SJCRH30 (cell line): ENCODE measurements at regions not wholly inside any gene's neighbourhood (a gene's known extent, or its start where the extent isn't known, plus 50 kb on each side); places are given as distances from the start of the nearest gene placed in this dataset.
A peak's percentile ranks its signal among the peaks of the same experiment; 100 is the strongest.

Experiments
- DNase-seq, 2 experiments: peaks; one replicate each; pipeline ENCODE4 v3.0.0-alpha.2; 2015 to 2020
- H3K27ac ChIP-seq: fragments of 250-450 bp; sonication (Bioruptor Pico); 2 replicates; pipeline ENCODE4 v1.5.1; 2020; ENCODE audit warnings: mild to moderate bottlenecking, moderate library complexity
- H3K27me3 ChIP-seq: fragments of 250-450 bp; sonication (Bioruptor Pico); 2 replicates; pipeline ENCODE4 v1.5.1; 2020; ENCODE audit warnings: mild to moderate bottlenecking, moderate library complexity
- H3K36me3 ChIP-seq: fragments of 250-450 bp; sonication (Bioruptor Pico); 2 replicates; pipeline ENCODE4 v1.5.1; 2020; ENCODE audit warnings: mild to moderate bottlenecking, moderate library complexity
- H3K4me1 ChIP-seq: fragments of 250-450 bp; sonication (Bioruptor Pico); 2 replicates; pipeline ENCODE4 v1.5.1; 2020; ENCODE audit warnings: mild to moderate bottlenecking, moderate library complexity
- H3K4me3 ChIP-seq: fragments of 250-450 bp; sonication (Bioruptor Pico); 2 replicates; pipeline ENCODE4 v1.5.1; 2020; ENCODE audit warnings: mild to moderate bottlenecking, moderate library complexity
- H3K9me3 ChIP-seq: fragments of 250-450 bp; sonication (Bioruptor Pico); replicated peaks from 2 replicates; pipeline ENCODE4 v1.5.1; 2020; ENCODE audit warnings: mild to moderate bottlenecking, moderate library complexity

- H3K27me3 ChIP-seq = no peaks in the 10 kb centered on the region
- peak; percentile 57 to 96 for DNase-seq
- no peak overlapping the region for H3K4me3 ChIP-seq
- peak overlapping the region; percentile 43 for H3K27ac ChIP-seq
- peaks cover 17% of the 10 kb centered on the region for H3K9me3 ChIP-seq
- peaks cover 23% of the 10 kb centered on the region for H3K4me1 ChIP-seq
- H3K36me3 ChIP-seq = no peaks in the 10 kb centered on the region
Measured at GRCh38 chr2:189287982-189288521, 108.5 kb upstream of the COL5A2 start.

DNA sequence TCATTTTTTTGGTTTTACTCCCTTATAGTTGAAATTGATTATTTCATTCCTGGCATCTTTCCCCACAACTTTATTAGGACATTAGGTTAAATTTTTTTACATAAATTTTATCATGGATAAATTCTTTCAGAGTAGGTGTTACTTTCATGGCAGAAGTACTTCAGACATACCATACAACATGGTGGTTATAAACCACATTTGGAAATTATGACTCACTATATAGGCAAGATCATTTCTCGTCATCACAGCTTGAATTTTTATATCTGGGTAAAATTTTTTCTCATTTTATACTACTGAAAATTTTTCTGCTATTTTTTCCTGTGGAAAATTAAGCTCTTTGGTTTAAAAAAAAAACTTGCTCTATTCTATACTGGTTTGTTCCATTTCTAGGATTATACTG, 111.9 kb upstream of the COL5A2 start:
- no peaks in the 10 kb centered on the region for H3K36me3 ChIP-seq
- H3K4me1 ChIP-seq = peaks cover 17% of the 10 kb centered on the region
- DNase-seq = no peak
- H3K27ac ChIP-seq = no peak overlapping the region
- no peak overlapping the region for H3K4me3 ChIP-seq
- H3K9me3 ChIP-seq = peaks cover 17% of the 10 kb centered on the region
- H3K27me3 ChIP-seq = no peaks in the 10 kb centered on the region

DNA sequence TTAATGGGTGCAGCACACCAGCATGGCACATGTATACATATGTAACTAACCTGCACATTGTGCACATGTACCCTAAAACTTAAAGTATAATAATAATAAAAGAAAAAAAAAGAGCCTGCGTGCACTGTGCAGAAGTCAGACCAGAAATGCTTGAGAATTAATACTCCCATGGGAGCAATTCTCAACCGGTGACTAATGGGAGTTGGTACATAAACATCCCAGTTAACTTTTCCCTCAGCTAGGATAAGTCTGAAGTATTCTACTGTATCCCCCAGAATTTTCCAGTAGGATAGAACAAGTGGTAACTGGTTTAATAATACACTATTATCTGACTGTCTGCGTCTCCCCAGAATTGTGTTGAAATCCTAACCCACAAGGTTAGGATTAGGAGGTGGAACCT, 113.6 kb upstream of the COL5A2 start:
- Histone ChIP-seq H3K36me3 (no peaks in the 10 kb centered on the region), H3K4me1 (peaks cover 23% of the 10 kb centered on the region), H3K27me3 (no peaks in the 10 kb centered on the region), H3K27ac (no peak overlapping the region), H3K4me3 (no peak overlapping the region), H3K9me3 (peaks cover 17% of the 10 kb centered on the region)
- DNase-seq = no peak

DNA sequence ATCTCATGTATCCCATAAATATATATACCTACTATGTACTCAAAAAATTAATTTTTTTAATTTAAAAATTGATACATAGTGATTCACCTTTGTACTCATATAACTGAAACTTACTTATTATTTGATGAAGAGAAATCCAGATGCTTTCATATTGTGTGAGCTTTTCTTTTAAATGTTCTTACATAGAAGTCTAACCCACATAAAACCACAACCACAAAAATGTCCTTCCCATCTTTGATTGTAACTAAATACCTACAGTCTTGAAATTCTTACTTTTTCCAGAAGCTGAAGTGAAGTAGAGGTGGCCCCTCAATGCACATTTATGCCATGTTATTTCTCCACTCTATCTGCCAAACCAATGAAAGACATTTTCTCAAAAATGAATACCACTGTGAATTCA, 117.9 kb upstream of the COL5A2 start:
- H3K27me3 ChIP-seq = no peaks in the 10 kb centered on the region
- H3K27ac ChIP-seq = no peak overlapping the region
- peaks cover 23% of the 10 kb centered on the region for H3K4me1 ChIP-seq
- H3K9me3 ChIP-seq = peaks cover 3% of the 10 kb centered on the region
- peak in 1 of 2 experiments; percentile 60 for DNase-seq
- no peaks in the 10 kb centered on the region for H3K36me3 ChIP-seq
- no peak overlapping the region for H3K4me3 ChIP-seq

- Histone ChIP-seq H3K27me3 (no peaks in the 10 kb centered on the region), H3K9me3 (no peaks in the 10 kb centered on the region), H3K36me3 (no peaks in the 10 kb centered on the region), H3K4me1 (peaks cover 23% of the 10 kb centered on the region), H3K4me3 (no peak overlapping the region), H3K27ac (no peak overlapping the region)
- peak in 1 of 2 experiments; percentile 30 for DNase-seq
Measured at GRCh38 chr2:189298038-189298437, 118.5 kb upstream of the COL5A2 start.

DNA sequence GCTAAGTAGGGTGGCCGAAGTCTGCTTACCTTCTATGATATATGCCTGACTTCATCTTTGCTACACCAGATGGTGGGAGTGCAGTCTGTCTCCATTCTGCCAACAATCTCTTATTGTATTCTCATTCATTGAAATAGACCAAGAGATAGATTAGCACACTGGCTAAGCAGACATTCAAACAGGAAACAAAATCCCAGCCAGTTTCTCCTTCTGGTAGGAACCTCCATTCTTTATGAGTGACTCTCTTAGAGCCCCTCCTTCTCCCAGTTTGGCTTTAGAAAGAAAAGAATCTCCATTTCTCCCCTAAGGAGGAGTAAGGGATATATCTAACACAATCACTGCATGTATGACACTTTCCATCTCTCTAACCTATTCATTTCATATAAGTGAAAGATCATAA, 118.9 kb upstream of the COL5A2 start:
- no peak overlapping the region for H3K27ac ChIP-seq
- peaks cover 23% of the 10 kb centered on the region for H3K4me1 ChIP-seq
- H3K9me3 ChIP-seq = no peaks in the 10 kb centered on the region
- H3K27me3 ChIP-seq = no peaks in the 10 kb centered on the region
- no peaks in the 10 kb centered on the region for H3K36me3 ChIP-seq
- no peak overlapping the region for H3K4me3 ChIP-seq
- DNase-seq = peak in 1 of 2 experiments; percentile 29

GRCh38 chr2:189299974-189300373, 120.4 kb upstream of the COL5A2 start:
- no peaks in the 10 kb centered on the region for H3K36me3 ChIP-seq
- no peaks in the 10 kb centered on the region for H3K9me3 ChIP-seq
- no peak for DNase-seq
- H3K4me3 ChIP-seq = no peak overlapping the region
- peaks cover 23% of the 10 kb centered on the region for H3K4me1 ChIP-seq
- no peaks in the 10 kb centered on the region for H3K27me3 ChIP-seq
- H3K27ac ChIP-seq = no peak overlapping the region

DNA sequence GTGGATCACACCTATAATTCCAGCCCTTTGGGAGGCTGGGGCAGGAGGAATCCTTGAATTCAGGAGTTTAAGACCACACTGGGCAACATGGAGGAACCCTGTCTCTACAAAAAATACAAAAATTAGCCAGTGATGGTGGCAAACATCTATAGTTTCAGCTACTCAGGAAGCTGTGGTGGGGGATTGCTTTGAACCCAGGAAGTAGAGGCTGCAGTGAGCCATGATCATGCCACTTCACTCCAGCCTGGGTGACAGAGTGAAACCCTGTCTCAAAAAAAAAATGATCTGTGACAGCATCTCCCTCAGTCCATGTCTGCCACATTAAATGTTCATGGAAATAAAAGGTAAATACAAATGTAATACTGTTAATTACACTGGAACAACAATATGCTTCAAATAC, 121.4 kb upstream of the COL5A2 start:
- no peaks in the 10 kb centered on the region for H3K36me3 ChIP-seq

DNA sequence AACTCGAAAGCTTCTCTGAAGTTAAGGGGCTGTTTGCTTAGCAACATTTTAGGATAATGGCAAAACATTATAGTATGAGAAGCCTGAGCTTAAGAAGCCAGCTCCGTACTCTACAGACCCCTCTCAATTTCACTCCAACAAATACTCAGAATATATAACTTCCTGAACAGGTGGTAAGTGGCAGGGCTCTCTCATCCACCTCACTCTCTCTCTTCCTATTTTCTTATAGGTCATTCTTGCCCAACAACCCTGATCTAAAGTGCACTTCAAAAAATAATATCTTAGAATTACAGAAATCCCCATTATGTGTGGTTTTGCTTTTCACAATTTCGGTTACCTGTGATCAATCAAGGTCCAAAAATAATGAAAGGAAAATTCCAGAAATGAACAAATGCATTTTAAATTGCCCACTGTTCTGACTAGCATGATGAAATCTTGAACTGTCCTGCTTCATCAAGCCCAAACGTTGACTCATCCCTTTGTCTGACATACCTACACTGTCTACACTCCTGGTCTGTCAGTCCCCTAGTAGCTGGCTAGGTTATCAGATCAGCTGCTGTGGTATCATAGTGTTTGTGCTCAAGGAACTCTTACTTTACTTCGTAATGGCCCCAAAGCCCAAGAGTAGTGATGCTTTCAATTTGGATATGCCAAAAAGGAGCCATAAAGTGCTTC, 122.8 kb upstream of the COL5A2 start:
- H3K27ac ChIP-seq = no peak overlapping the region
- H3K9me3 ChIP-seq = no peaks in the 10 kb centered on the region
- DNase-seq = peak in 1 of 2 experiments; percentile 49
- H3K4me3 ChIP-seq = no peak overlapping the region
- peaks cover 14% of the 10 kb centered on the region for H3K4me1 ChIP-seq
- H3K36me3 ChIP-seq = no peaks in the 10 kb centered on the region
- H3K27me3 ChIP-seq = no peaks in the 10 kb centered on the region

More for the DNA sequence above, 121.4 kb upstream of the COL5A2 start:
- H3K9me3 ChIP-seq = no peaks in the 10 kb centered on the region
- no peaks in the 10 kb centered on the region for H3K27me3 ChIP-seq
- no peak overlapping the region for H3K4me3 ChIP-seq
- H3K4me1 ChIP-seq = peaks cover 23% of the 10 kb centered on the region
- no peak for DNase-seq
- H3K27ac ChIP-seq = no peak overlapping the region

- H3K27ac ChIP-seq = no peak overlapping the region
- no peaks in the 10 kb centered on the region for H3K36me3 ChIP-seq
- no peak overlapping the region for H3K4me3 ChIP-seq
- no peak for DNase-seq
- peaks cover 5% of the 10 kb centered on the region; the same call in 1 of the 2 replicates for H3K4me1 ChIP-seq
- no peaks in the 10 kb centered on the region for H3K27me3 ChIP-seq
- 0 out of 2 replicates have a peak, but pooled peaks cover 2% of the 10 kb centered on the region for H3K9me3 ChIP-seq
Measured at GRCh38 chr2:189304360-189304759, 124.8 kb upstream of the COL5A2 start.

DNA sequence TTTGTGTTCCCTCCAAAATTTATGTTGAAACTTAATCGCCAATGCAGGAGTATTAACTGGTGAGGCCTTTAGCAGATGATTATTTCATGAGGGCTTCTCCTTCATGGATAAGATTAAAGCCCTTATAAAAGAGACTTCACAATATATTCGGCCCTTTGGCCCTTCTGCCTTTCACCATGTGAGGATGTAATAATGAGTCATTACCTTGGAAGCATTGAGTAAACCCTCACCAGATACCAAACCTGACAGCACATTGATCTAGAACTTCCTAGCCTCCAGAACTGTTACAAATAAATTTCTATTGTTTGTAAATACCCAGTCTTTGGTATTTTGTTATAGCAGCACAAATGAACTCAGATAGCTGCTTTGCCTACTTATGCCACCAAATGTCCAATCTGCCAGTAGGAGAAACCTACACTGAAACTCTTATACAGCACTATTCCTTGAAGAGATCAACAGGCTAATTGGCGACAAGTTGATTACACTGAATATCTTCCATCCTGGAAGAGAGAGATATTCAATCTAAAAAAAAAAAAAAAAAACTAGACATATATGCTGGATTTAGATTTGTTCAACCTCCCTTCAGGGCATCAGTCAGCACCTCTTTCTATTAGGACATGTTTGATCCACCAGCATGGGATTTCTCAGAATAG, 125.9 kb upstream of the COL5A2 start:
- Histone ChIP-seq H3K4me1 (peaks cover 10% of the 10 kb centered on the region), H3K4me3 (no peak overlapping the region), H3K27me3 (no peaks in the 10 kb centered on the region), H3K27ac (no peak overlapping the region), H3K9me3 (peaks cover 2% of the 10 kb centered on the region; the same call in 1 of the 2 replicates), H3K36me3 (no peaks in the 10 kb centered on the region)
- DNase-seq = no peak

GRCh38 chr2:189306525-189306924, 127.0 kb upstream of the COL5A2 start:
- Histone ChIP-seq H3K27me3 (no peaks in the 10 kb centered on the region), H3K27ac (no peak overlapping the region), H3K36me3 (no peaks in the 10 kb centered on the region), H3K4me1 (peaks cover 10% of the 10 kb centered on the region), H3K4me3 (no peak overlapping the region), H3K9me3 (peaks cover 2% of the 10 kb centered on the region; the same call in 1 of the 2 replicates)
- no peak for DNase-seq

GRCh38 chr2:189308056-189308790, 128.7 kb upstream of the COL5A2 start:
- Histone ChIP-seq H3K9me3 (peaks cover 2% of the 10 kb centered on the region; the same call in 1 of the 2 replicates), H3K36me3 (no peaks in the 10 kb centered on the region), H3K27ac (no peak overlapping the region), H3K4me3 (no peak overlapping the region), H3K4me1 (peaks cover 6% of the 10 kb centered on the region; the same call in 1 of the 2 replicates), H3K27me3 (no peaks in the 10 kb centered on the region)
- no peak for DNase-seq

DNA sequence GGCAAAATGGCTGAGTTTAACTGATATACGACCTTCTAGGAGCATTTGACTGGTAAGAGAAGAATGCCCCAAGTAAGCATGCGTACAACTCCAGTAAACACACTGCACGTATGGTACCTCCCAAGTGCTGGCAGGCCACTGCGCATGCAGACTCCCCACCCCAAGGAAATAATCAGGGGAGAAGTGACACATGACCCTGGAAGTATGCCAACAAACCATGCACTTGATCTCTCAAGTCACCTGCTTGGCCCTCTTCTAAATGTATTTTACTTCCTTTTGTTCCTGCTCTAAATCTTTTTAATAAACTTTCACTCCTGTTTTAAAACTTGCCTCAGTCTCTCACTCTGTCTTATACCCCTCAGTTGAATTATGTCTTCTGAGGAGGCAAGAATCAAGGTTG, 129.8 kb upstream of the COL5A2 start:
- H3K4me3 ChIP-seq = no peak overlapping the region
- no peak overlapping the region for H3K27ac ChIP-seq
- H3K36me3 ChIP-seq = no peaks in the 10 kb centered on the region

DNA sequence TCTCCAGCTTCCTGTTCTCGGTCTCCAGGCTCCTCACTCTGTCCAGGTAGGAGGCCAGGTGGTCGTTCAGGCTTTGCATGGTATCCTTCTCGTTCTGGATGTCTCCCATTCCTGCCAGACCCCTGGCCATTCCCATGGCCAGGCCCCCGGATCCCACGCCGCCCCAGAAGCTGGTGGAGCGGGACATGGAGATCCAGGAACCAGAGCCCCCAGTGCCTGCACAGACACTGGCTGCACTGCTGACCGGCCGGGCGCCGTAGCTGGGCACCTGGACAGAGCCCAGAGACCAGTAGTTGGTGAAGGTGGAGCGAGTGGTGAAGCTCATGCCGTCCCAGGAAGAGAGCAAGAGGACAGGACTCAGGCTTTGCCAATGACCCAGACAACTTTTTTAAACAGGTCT, 129.1 kb upstream of the WDR75 start:
- Histone ChIP-seq H3K4me1 (peaks cover 6% of the 10 kb centered on the region; the same call in 1 of the 2 replicates), H3K9me3 (peaks cover 10% of the 10 kb centered on the region), H3K36me3 (no peaks in the 10 kb centered on the region), H3K27ac (no peak overlapping the region), H3K4me3 (no peak overlapping the region), H3K27me3 (no peaks in the 10 kb centered on the region)
- DNase-seq = no peak

More for the DNA sequence above, 129.8 kb upstream of the COL5A2 start:
- DNase-seq = peak in 1 of 2 experiments; percentile 43
- H3K27me3 ChIP-seq = no peaks in the 10 kb centered on the region
- H3K9me3 ChIP-seq = peaks cover 2% of the 10 kb centered on the region; the same call in 1 of the 2 replicates
- peaks cover 6% of the 10 kb centered on the region; the same call in 1 of the 2 replicates for H3K4me1 ChIP-seq
